ENCODE measurements at regions not wholly inside any gene's neighbourhood (a gene's known extent, or its start where the extent isn't known, plus 50 kb on each side); places are given as distances from the start of the nearest gene placed in this dataset.

DNA sequence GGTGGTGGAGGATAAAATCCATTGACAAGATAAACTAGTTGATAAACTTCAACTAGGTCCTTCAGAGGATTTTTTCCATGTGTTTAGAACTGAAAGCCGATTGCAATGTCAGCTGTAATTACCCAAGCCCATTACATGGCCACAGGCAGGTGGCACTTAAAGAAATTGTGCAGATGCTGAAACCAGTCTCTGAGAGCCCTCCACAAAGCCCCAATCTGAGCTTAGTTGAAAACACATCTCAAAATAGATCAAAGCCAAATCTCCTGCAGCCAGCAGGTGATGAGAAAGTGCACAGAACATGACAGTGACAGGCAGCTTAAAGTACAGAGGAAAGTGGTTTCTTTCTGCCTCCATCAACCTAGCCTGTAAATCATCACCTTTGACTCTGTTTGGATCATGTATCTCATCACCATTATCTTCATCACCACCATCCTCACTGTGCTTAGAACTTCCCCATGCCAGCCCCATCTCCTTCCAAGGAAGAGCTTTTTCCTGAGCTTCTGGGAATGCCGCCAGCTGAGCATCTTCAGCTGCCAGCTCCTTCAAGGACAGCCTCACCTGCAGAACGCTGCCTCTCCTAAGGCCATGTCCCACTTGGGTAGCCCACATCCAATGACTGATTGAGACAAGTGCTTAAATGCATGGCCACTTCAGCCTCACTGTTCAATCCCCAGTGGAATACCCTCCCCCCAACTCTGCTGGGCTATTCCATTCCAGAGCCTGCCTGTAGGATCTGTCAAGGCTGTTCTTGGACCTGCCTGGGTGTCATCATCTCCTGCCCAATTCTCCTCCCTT lies 219.5 kb upstream of the TMEM132C start:
- Mint-ChIP-seq H3K27me3 (no peaks in the 10 kb centered on the region), H3K4me3 (no peak overlapping the region), H3K4me1 (no peaks in the 10 kb centered on the region), H3K36me3 (no peaks in the 10 kb centered on the region), H3K9me3 (peaks cover 5% of the 10 kb centered on the region), H3K27ac (no peak overlapping the region)

DNA sequence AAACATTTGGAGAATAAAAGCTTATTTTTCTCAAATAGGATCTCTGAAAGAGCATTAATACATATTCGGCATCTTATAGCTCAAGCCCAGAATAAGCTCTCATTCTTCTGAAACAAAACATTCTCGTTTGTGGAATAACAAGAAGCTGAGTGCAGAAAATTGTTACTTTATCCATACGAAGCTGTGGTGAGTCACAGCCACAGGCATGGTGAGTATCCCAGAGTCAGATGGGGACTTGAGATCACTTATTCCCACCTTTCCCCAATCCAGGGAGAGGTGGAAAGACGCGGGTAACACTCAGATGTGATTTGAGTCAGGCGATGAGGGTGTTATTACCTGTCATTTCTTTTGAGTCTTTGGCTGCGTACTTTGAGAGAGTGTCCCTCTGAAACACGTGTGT lies 214.6 kb upstream of the TMEM132C start:
- Mint-ChIP-seq H3K36me3 (no peaks in the 10 kb centered on the region), H3K4me3 (no peak overlapping the region), H3K9me3 (no peaks in the 10 kb centered on the region), H3K4me1 (no peaks in the 10 kb centered on the region), H3K27ac (no peak overlapping the region), H3K27me3 (no peaks in the 10 kb centered on the region)

DNA sequence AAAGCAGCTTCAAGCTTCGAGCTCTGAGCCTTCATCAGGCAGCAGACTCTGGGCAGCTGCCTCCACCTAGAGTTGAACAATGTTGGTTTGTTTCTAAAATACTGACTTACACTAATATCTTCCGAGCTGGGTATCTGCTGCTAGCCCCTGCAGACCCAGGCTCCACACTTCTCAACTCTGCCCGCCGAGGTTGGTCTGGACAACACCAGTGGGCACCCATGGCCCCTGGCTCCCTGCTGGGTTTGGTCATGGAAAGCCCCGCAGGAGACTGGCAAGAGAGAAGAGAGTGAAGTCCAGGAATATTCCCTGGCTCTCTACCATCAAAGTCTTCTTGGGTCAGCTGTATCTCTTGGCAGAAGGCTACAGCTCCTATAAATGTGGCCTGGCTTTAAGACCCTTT lies 214.2 kb upstream of the TMEM132C start:
- Mint-ChIP-seq H3K27ac (no peak overlapping the region), H3K9me3 (no peaks in the 10 kb centered on the region), H3K4me3 (no peak overlapping the region), H3K36me3 (no peaks in the 10 kb centered on the region), H3K27me3 (no peaks in the 10 kb centered on the region), H3K4me1 (no peaks in the 10 kb centered on the region)

GRCh38 chr12:128055567-128055966 lies 211.4 kb upstream of the TMEM132C start:
- no peaks in the 10 kb centered on the region for H3K36me3 Mint-ChIP-seq
- H3K4me3 Mint-ChIP-seq = no peak overlapping the region
- H3K27ac Mint-ChIP-seq = no peak overlapping the region
- H3K4me1 Mint-ChIP-seq = no peaks in the 10 kb centered on the region
- no peaks in the 10 kb centered on the region for H3K27me3 Mint-ChIP-seq
- H3K9me3 Mint-ChIP-seq = no peaks in the 10 kb centered on the region

DNA sequence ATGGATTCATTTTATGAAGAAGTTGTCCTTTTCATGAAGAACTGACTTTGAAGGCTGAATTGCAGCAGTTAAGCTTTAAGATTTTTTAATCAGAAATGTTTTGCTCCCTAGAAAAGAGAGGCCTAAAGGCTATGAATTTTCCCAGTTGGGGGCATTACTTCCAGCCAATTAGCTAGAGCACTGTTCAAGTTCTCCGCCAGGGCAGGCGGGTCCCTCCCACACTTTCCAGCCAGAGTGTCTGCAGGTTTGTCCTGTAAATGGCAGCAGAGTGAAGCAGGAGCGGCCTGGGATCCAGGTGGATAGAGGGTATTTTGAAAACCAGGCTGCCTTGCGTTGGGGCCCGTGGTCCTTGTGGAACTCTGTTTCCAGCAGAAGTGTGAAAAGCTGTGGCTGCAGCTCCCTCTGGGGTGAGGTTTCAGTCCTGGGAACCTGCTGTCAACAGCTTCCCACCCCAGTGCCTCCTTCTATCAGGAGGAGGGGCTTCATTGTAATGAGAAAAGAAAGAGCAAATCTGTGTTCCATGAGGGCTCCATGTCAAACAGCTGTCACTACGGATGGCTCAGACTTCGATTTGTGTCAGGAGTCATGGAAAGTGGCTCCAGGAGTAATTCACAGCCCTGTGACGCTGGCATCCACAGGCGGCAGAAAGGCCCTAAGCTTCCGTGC lies 210.7 kb upstream of the TMEM132C start:
- H3K9me3 Mint-ChIP-seq = no peaks in the 10 kb centered on the region
- no peak overlapping the region for H3K4me3 Mint-ChIP-seq
- no peaks in the 10 kb centered on the region for H3K36me3 Mint-ChIP-seq
- no peaks in the 10 kb centered on the region for H3K4me1 Mint-ChIP-seq
- H3K27ac Mint-ChIP-seq = no peak overlapping the region
- H3K27me3 Mint-ChIP-seq = no peaks in the 10 kb centered on the region

DNA sequence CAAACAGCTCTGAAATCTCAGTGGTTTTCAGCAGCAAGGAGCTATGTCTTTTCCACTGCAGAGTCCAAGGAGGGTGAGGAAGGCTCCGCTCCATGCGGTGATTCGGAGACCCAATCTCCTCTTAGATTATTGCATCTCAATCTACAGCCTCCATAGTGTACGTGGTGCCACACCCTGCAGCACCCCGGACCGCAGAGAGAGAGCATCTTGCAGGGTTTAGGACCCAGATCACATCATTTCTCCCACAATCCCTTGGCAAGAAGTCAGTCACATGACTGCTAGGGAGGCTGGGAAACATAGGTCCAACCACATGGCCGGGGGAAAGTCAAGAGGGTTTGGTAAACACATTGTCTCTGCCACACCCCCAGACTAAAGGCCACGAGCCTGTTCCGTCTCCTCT lies 209.4 kb upstream of the TMEM132C start:
- Mint-ChIP-seq H3K9me3 (no peaks in the 10 kb centered on the region), H3K27me3 (no peaks in the 10 kb centered on the region), H3K4me1 (no peaks in the 10 kb centered on the region), H3K36me3 (no peaks in the 10 kb centered on the region), H3K27ac (no peak overlapping the region), H3K4me3 (no peak overlapping the region)

- H3K27ac Mint-ChIP-seq = no peak overlapping the region
- H3K4me3 Mint-ChIP-seq = no peak overlapping the region
- no peaks in the 10 kb centered on the region for H3K27me3 Mint-ChIP-seq
- no peaks in the 10 kb centered on the region for H3K4me1 Mint-ChIP-seq
- H3K9me3 Mint-ChIP-seq = no peaks in the 10 kb centered on the region
- no peaks in the 10 kb centered on the region for H3K36me3 Mint-ChIP-seq
These were observed 207.2 kb upstream of the TMEM132C start for GRCh38 chr12:128059621-128060370.

- Mint-ChIP-seq H3K27ac (no peak overlapping the region), H3K9me3 (no peaks in the 10 kb centered on the region), H3K4me3 (no peak overlapping the region), H3K4me1 (no peaks in the 10 kb centered on the region), H3K27me3 (no peaks in the 10 kb centered on the region), H3K36me3 (no peaks in the 10 kb centered on the region)
These were observed 198.8 kb upstream of the TMEM132C start for GRCh38 chr12:128068211-128068610.

DNA sequence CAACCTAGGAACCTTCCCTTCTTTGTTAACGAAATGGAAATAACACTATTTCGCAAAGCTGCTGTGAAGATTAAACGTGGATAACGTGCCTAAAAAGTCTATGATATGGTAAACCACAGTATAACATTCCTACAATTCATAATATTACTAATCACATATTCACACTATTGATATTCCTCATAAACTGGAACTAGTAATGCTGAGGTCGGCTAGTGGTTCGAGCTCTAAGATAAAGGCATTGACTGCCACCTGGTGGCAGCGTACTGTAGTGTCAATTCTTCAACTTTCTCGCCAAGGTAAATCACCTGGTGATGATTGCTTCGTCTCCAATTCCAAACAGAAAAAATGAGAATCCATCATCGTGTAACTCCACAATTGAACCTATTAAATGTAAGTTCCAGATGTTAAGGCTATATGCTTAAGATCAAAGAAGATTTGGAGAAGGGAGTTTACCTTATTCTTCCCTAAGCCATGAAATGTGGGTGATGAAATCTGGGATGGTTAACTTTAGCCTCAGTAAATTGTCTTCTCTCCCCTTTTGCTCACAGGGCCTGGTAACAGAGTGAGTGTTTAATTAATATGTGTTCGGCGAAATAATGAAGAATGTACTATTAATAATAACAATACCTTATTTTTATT lies 197.5 kb upstream of the TMEM132C start:
- H3K4me1 Mint-ChIP-seq = no peaks in the 10 kb centered on the region
- no peaks in the 10 kb centered on the region for H3K36me3 Mint-ChIP-seq
- no peak overlapping the region for H3K27ac Mint-ChIP-seq

DNA sequence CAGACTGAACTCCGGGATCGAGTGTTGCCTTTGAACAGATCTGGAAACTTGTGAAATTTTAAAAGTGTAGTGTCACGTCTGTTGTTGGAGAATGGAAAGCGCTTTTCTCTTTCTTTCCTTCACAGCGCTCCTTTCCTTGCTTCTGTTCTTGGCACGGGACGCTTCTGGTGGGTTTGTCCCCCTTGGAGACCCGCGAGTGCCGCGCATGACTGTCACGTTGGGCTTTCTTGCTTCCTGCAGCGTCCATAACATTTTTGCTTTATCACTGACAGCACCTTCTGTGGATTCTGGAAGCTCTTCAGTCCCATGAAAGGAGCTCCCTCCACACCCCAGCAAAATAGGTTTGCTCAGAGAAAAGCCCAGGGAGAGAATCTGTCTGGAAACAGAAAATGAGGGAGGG lies 193.0 kb upstream of the TMEM132C start:
- no peaks in the 10 kb centered on the region for H3K36me3 Mint-ChIP-seq
- no peaks in the 10 kb centered on the region for H3K27me3 Mint-ChIP-seq
- H3K4me1 Mint-ChIP-seq = no peaks in the 10 kb centered on the region
- no peak overlapping the region for H3K4me3 Mint-ChIP-seq
- no peaks in the 10 kb centered on the region for H3K9me3 Mint-ChIP-seq
- H3K27ac Mint-ChIP-seq = no peak overlapping the region

More for the DNA sequence above, 197.5 kb upstream of the TMEM132C start:
- no peaks in the 10 kb centered on the region for H3K9me3 Mint-ChIP-seq
- H3K4me3 Mint-ChIP-seq = no peak overlapping the region
- no peaks in the 10 kb centered on the region for H3K27me3 Mint-ChIP-seq

DNA sequence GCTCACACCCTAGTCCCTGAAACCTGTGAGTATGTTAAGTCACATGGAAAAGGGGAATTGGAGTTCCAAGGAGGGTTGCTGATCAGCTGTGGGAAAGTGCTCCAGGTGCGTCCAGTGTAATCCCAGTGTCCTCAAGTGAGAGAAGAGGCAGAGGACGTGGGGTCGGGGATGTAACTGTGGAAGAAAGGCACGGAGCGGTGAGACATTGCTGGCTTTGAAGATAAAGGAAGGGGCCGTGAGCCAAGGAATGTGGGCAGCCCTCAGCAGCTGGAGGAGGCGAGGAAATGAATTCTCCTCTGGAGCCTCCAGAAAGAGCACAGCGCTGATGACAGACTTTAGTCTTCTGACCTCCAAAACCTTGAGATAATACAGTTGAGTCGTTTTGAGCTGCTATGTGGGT lies 191.6 kb upstream of the TMEM132C start:
- Mint-ChIP-seq H3K9me3 (no peaks in the 10 kb centered on the region), H3K4me3 (no peak overlapping the region), H3K27me3 (no peaks in the 10 kb centered on the region), H3K36me3 (no peaks in the 10 kb centered on the region), H3K4me1 (no peaks in the 10 kb centered on the region), H3K27ac (no peak overlapping the region)

- Mint-ChIP-seq H3K36me3 (no peaks in the 10 kb centered on the region), H3K9me3 (no peaks in the 10 kb centered on the region), H3K27ac (no peak overlapping the region), H3K4me1 (no peaks in the 10 kb centered on the region), H3K4me3 (no peak overlapping the region), H3K27me3 (no peaks in the 10 kb centered on the region)
These were observed 190.8 kb upstream of the TMEM132C start for GRCh38 chr12:128076188-128076587.

- Mint-ChIP-seq H3K9me3 (no peaks in the 10 kb centered on the region), H3K4me1 (no peaks in the 10 kb centered on the region), H3K4me3 (no peak overlapping the region), H3K27me3 (no peaks in the 10 kb centered on the region), H3K36me3 (no peaks in the 10 kb centered on the region), H3K27ac (no peak overlapping the region)
These were observed 189.6 kb upstream of the TMEM132C start for GRCh38 chr12:128077211-128077916.

DNA sequence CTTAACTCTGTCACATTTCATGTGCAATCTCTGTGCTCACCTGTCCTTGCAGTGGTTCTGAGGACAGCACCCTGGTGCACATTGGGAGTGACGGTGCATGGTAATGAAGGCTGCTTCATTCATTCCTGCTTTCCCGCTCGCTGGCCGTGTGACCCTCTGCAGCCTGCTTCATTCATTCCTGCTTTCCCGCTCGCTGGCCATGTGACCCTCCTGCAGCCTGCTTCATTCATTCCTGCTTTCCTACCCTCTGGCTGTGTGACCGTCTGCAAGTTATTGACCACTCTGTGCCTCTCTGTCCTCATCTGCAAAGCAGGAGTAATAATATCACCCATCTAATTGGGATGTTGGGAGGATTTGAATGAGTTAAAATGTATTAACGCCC lies 189.1 kb upstream of the TMEM132C start:
- Mint-ChIP-seq H3K4me1 (no peaks in the 10 kb centered on the region), H3K27me3 (no peaks in the 10 kb centered on the region), H3K36me3 (no peaks in the 10 kb centered on the region), H3K9me3 (no peaks in the 10 kb centered on the region), H3K4me3 (no peak overlapping the region), H3K27ac (no peak overlapping the region)

GRCh38 chr12:128078301-128078971 lies 188.5 kb upstream of the TMEM132C start:
- Mint-ChIP-seq H3K27ac (no peak overlapping the region), H3K36me3 (no peaks in the 10 kb centered on the region), H3K27me3 (no peaks in the 10 kb centered on the region), H3K4me3 (no peak overlapping the region), H3K9me3 (no peaks in the 10 kb centered on the region), H3K4me1 (no peaks in the 10 kb centered on the region)
